ENCODE measurements at regions not wholly inside any gene's neighbourhood (a gene's known extent, or its start where the extent isn't known, plus 50 kb on each side); places are given as distances from the start of the nearest gene placed in this dataset.
"Not testable (repeated sequence)": the region's sequence is repeated elsewhere in the genome, so short reads cannot be mapped to it uniquely, and the experiment has no call there.

- DNase-seq: no peak
Measured at GRCh38 chr1:67482733-67483482, 52.7 kb upstream of the SERBP1 start.

DNA sequence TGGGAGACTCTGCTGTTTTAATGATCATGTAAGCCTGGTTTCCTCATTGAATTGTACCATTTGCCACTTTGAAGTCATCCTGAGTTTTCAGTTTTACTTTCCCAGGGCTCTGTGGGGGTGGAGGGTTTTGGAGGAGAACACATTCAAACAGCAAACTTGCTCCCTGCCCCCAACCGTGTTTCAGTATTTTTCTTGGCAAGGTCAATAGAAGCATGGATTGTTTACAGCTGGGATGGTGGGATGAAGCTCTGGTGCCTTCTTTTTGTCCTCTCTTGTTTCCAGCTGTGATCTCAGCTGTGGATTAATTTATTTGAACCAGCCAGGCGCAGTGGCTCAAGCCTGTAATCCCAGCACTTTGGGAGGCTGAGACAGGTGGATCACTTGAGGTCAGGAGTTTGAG lies 54.3 kb upstream of the SERBP1 start:
- DNase-seq: no peak

DNA sequence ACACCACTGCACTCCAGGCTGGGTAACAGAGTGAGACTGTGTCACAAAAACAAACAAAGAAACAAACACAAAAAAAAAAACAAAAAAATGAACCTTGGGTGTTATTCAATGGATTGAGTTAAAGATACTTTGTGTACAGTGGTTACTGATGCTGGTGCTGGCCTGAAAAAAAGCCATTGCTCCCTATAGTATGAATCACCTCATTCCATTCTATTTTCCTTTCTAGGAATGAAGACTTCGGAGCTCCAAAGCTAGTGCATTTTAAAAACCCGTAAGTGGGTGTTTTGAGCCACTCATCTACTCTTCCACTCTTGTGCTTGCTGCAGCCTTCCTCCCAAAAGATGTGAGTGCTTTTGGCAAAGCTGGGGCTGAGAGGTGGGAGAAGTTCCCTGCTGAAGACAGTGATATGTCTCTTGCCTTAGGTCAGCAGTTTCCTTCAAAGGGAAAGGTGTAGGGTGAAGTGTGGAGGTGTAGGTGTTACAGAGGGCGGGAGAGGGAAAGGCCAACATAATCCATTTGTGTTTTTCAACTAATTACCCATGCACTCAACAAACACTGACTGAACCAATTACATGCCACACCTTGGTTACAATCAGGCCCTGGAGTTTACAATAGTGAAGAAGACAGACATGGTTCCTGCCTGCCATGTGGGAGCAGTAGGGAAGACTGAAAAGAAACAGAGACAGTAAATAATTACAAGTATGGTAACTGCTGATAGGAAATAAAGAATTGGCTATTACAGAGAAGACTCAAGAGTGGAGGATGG lies 55.0 kb upstream of the SERBP1 start:
- no peak for DNase-seq

- no peak for DNase-seq
Measured at GRCh38 chr1:67489643-67490042, 59.4 kb upstream of the SERBP1 start.

DNA sequence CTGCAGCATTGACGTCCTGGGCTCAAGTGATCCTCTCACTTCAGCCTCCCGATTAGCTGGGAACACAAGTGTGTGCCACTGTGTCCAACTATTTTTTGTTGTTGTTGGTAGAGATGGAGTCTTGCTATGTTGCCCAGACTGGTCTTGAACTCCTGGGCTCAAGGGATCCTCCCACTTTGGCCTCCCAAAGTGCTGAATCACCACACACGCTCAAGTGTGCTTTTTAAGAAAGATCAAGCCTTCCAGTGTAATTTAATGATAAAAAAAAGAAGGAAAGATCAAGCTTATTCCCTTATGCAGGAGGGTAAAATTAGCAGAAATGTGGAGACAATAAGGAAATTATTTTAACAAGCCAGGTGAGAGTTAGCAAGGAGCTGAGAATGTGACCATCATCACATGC lies 61.1 kb upstream of the SERBP1 start:
- no peak for DNase-seq

DNA sequence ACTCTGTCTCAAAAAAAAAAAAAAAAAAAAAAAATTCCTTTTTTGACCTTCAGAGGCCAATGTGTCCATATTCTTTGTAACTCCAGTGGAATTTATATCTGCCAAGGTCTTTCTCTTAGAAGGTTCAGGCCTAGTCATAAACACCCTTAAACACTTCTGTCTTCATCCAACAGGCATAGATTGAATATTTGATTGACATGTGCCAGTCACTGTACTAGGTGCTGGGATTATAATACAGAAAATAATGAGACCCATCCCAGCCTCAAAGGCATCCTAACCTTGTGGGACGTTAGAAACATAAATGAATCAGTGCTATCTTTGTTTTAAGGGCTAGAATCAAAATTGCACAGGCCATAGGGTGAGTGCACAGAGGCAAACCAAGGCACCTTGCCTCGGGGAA lies 62.9 kb upstream of the SERBP1 start:
- no peak for DNase-seq

DNA sequence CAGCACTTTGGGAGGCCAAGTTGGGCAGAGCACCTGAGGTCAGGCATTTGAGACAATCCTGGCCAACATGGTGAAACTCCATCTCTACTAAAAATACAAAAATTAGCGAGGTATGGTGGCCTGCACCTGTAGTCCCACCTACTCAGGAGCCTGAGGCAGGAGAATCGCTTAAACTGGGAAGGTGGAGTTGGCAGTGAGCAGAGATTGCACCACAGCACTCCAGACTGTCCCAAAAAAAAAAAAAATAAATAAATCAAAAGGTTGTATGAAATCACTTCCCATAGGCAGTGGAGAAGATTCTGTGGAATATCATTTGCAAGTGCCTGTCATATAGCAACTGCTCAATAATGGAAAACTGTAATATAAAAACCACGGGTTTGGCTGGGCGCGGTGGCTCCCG lies 65.1 kb upstream of the SERBP1 start:
- DNase-seq: no peak

DNA sequence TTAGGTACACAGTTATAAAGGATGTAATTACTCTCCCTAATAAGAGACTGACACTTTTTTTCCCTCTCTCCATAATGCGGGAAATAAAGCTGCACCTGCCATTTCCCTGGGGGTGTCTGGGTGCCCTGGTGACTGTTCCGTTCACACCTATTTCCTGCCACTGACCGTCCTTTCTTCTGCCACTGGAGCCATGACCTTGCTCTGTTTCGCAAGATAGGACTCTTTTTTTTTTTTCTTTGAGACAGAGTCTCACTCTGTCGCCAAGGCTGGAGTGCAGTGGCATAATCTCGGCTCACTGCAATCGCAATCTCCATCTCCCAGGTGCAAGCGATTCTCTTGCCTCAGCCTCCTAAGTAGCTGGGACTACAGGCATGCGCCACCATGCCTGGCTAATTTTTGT lies 66.1 kb upstream of the SERBP1 start:
- DNase-seq: no peak

DNA sequence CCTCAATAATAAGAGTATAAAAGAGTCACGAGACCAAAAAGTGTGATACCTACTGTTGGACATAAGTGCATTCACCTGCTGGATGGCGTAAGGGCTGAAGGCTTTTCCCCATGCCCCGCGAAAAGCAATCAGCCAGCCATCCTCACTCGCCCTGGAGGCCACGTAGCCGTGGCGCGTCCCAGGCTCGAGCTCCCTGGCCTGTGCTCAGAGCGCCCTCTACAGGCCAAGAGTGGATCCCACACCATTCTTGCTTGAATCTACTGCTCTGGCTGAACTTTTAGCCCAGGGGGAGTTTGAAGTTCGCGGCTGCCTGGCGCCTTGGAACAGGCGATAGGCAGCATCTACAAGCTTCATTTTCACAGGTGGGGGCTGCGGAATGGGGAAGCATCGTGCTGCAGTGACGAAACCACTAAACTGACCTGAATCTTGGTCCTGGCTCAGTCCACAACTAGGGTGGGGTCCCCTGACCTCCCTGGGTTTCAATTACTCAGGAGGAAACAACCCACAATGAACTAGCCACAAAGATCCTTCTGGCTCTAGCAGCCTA lies 70.3 kb upstream of the SERBP1 start:
- DNase-seq: peak; percentile 88

DNA sequence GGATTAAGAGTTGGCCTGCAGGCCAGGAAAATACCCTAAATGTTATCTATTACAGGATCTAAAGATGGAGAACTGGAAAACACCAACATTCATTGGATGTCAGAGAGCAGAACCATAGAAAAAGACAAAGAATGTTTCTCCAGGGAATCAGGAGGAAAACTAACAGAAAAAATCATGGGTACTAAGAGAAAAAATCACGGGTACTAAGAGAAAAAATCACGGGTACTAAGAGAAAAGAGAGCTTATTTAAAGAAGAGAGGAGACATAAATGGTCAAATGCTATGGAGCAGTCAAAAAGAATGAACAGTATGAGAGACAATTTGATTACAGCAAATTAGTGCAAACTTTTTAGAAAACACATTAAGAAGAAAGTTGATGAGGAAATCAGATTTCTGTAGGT lies 73.8 kb upstream of the SERBP1 start:
- DNase-seq: no peak

GRCh38 chr1:67513392-67514294 lies 83.4 kb upstream of the SERBP1 start:
- DNase-seq: not testable (repeated sequence)

DNA sequence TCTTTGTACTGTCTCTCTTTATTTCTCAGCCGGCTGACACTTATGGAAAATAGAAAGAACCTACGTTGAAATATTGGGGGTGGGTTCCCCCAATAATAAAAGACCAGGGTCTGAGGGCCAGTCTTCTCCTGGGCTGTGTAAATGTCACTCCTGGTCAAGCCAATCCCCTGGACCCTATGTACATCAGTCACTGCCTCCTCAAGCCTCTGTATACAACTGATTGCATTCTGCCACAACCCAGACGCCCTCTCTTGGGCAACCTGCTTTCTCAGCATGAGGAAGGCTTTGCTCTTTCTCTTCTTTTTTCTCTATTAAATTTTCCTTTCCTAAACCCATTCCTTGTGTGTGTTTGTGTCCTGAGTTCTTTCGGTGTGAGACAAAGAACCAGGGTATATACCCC lies 84.1 kb upstream of the SERBP1 start:
- DNase-seq: no peak

GRCh38 chr1:67514786-67515185 lies 84.6 kb upstream of the SERBP1 start:
- no peak for DNase-seq

GRCh38 chr1:67515324-67516080 lies 85.3 kb upstream of the SERBP1 start:
- DNase-seq: no peak

GRCh38 chr1:67517046-67517445 lies 86.8 kb upstream of the SERBP1 start:
- DNase-seq: no peak

GRCh38 chr1:67522001-67522441 lies 91.8 kb upstream of the SERBP1 start:
- no peak for DNase-seq

DNA sequence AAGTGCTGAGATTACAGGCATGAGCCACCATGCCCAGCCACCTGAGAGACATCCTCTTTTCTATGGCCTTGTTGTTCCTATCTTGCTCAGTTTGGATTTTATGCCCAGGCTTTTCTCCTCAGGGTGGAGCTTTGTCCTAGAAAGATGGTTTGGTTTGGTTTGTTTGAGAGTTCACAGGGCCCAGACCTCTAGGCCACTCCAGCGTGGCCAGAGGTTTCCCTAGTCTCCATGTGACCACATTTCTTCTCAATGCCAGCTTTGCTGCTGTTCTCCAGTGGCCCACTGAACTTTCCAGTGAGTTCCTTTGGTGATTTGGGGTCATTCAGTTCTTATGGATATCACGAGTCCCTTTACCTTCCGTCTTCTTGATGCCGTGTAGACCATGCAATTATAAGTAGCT lies 92.6 kb upstream of the SERBP1 start:
- DNase-seq: no peak

DNA sequence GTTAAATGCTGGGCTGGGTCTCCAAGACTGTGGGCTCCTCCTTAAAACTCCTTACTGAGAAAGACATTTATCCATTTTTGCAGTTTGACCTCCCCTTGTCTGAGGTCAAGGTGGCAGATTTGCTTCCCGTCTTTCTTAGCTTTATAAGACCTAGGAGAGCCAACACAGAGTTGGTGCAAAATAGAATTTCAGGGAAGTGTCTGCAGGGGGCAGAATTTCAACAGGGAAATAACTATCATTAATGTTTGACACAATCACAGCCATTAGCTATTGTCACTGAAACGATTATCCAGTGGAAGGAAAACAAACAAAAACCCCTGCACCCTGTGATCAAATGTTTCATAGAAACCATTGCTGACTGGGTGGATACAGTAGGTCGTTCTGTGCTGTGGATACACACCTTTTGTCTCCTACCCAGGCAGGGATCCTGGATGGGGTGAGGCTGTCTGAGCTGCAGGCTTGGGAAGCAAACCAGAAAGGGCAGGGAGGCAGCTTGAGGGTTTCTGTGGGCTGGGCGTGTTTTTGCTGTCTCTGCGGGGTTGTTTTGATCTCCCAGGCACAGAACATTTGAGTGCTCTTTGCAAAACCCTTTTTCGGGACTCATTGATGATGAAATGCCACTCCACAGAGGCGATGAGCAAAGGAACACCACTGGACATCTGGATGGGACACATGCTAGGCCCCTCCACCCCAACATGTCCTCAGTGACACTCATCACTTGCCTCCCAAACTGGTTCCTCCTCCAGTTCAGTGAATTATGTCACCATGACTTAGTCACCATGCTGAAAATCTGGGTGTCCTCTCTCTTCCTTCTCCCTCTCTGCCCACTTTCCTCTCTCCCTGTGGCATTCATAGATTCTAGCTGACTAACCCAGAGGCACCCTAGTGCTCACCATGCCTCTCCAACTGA lies 94.2 kb upstream of the SERBP1 start:
- DNase-seq: no peak

GRCh38 chr1:67525053-67525760 lies 95.0 kb upstream of the SERBP1 start:
- DNase-seq: no peak

GRCh38 chr1:67528141-67528540 lies 97.9 kb upstream of the SERBP1 start:
- no peak for DNase-seq

DNA sequence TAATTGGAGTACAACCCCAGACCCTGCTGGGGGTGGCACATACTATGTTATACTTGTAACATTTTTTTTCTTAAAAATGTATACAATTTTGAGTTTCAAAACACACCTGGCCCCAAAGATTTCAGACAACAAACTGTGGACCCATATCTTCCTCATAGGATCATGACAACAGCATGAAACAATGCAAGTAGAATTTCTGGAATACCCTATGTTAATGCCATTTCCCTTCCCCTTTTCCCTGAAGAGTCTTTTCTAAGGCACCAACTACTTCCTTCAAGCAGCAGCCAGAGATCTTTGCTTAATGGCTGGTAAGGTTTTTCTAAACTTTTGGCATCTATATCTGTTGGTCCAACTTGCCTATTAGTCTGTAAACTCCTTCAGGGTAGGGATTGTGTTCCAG lies 99.9 kb upstream of the SERBP1 start:
- DNase-seq: no peak
